Liver (tissue), 7 donors: ENCODE measurements at regions not wholly inside any gene's neighbourhood (a gene's known extent, or its start where the extent isn't known, plus 50 kb on each side); places are given as distances from the start of the nearest gene placed in this dataset.

Source experiments
- DNase-seq: peaks from one replicate; pipeline ENCODE4 v3.0.0-alpha.2; 2017; ENCODE audit warnings: low spot score
- H3K27ac ChIP-seq, 2 donors: one replicate each; pipeline ENCODE4 v1.7.0; 2013; ENCODE audit warnings: inconsistent platforms in 2 of 2, low read length in 2 of 2, control low read depth in 1 of 2, low read depth in 1 of 2, mild to moderate bottlenecking in 1 of 2
- H3K27me3 ChIP-seq, 4 donors: one replicate each; pipeline versions ENCODE4 v1.6.1 to v1.7.0; 2013; ENCODE audit warnings: low read length in 3 of 4, inconsistent platforms in 1 of 4, mild to moderate bottlenecking in 1 of 4, moderate library complexity in 1 of 4; ENCODE audit not compliant: control insufficient read depth in 4 of 4, insufficient read depth in 4 of 4
- H3K36me3 ChIP-seq, 4 donors: one replicate each; pipeline versions ENCODE4 v1.6.1 to v1.7.0; 2013; ENCODE audit warnings: low read length in 3 of 4, mild to moderate bottlenecking in 3 of 4, low read depth in 1 of 4, moderate library complexity in 1 of 4; ENCODE audit not compliant: control insufficient read depth in 4 of 4, insufficient read depth in 3 of 4
- H3K4me1 ChIP-seq, 4 donors: one replicate each; pipeline versions ENCODE4 v1.6.1 to v1.7.0; 2013; ENCODE audit warnings: low read length in 3 of 4, mild to moderate bottlenecking in 3 of 4, moderate library complexity in 1 of 4; ENCODE audit not compliant: control insufficient read depth in 4 of 4, insufficient read depth in 4 of 4
- H3K4me3 ChIP-seq, 3 donors: one replicate each; pipeline versions ENCODE4 v1.6.1 to v1.7.0; 2013; ENCODE audit warnings: low read length in 3 of 3, control low read depth in 1 of 3, low read depth in 1 of 3, mild to moderate bottlenecking in 1 of 3
- H3K9ac ChIP-seq, 2 donors: one replicate each; pipeline ENCODE4 v1.7.0; 2013; ENCODE audit warnings: low read length in 2 of 2, mild to moderate bottlenecking in 2 of 2, moderate library complexity in 2 of 2, control low read depth in 1 of 2, low read depth in 1 of 2
- H3K9me3 ChIP-seq, 4 donors: one replicate each; pipeline versions ENCODE4 v1.6.1 to v1.7.0; 2013; ENCODE audit warnings: low read length in 3 of 4; ENCODE audit not compliant: control insufficient read depth in 4 of 4
- ATF3 ChIP-seq: IDR thresholded peaks from 2 replicates; pipeline ENCODE4 v1.6.1; 2016; ENCODE audit warnings: antibody characterized with exemption
- FOXA2 ChIP-seq: IDR thresholded peaks from 2 replicates; pipeline ENCODE4 v1.6.1; 2016; ENCODE audit warnings: antibody characterized with exemption
- GABPA ChIP-seq, 2 donors: IDR thresholded peaks in 1 of 2; conservative IDR thresholded peaks in 1 of 2; 2 replicates each; pipeline ENCODE4 v1.6.1; 2016; ENCODE audit warnings: antibody characterized with exemption in 2 of 2, mild to moderate bottlenecking in 1 of 2, moderate library complexity in 1 of 2
- HNF4A ChIP-seq, 2 donors: conservative IDR thresholded peaks; 2 replicates each; pipeline ENCODE4 v1.6.1; 2016; ENCODE audit warnings: antibody characterized with exemption in 2 of 2, mild to moderate bottlenecking in 2 of 2
- MAX ChIP-seq: IDR thresholded peaks from 2 replicates; pipeline ENCODE4 v1.6.1; 2016; ENCODE audit warnings: antibody characterized with exemption
- NR2F2 ChIP-seq: IDR thresholded peaks from 2 replicates; pipeline ENCODE4 v1.6.1; 2016; ENCODE audit warnings: antibody characterized with exemption
- REST ChIP-seq: IDR thresholded peaks from 2 replicates; pipeline ENCODE4 v1.6.1; 2016; ENCODE audit warnings: antibody characterized with exemption, mild to moderate bottlenecking
- RXRA ChIP-seq, 2 donors: IDR thresholded peaks; 2 replicates each; pipeline ENCODE4 v1.6.1; 2017 to 2018; ENCODE audit warnings: antibody characterized with exemption in 2 of 2, mild to moderate bottlenecking in 1 of 2
- SP1 ChIP-seq: IDR thresholded peaks from 2 replicates; pipeline ENCODE4 v1.6.1; 2018; ENCODE audit warnings: antibody characterized with exemption, mild to moderate bottlenecking
- TAF1 ChIP-seq: conservative IDR thresholded peaks from 2 replicates; pipeline ENCODE4 v1.6.1; 2016; ENCODE audit warnings: antibody characterized with exemption, mild to moderate bottlenecking
- YY1 ChIP-seq: IDR thresholded peaks from 2 replicates; pipeline ENCODE4 v1.6.1; 2016; ENCODE audit warnings: antibody characterized with exemption, mild to moderate bottlenecking
- ZBTB33 ChIP-seq: IDR thresholded peaks from 2 replicates; pipeline ENCODE4 v1.6.1; 2016; ENCODE audit warnings: antibody characterized with exemption
- WGBS: extraction: QIAGEN DNeasy Blood & Tissue Kit; methylation state at CpG from one replicate; pipeline ENCODE4 v1.1.7; 2013; 5-methylcytosine and 5-hydroxymethylcytosine counted together
- donor health status: healthy.
- donor health status: healthy.
- donor health status: healthy.
- donor health status: healthy.

GRCh38 chr15:35753486-35753885, 207.5 kb upstream of the DPH6 start:
- no peaks in the 10 kb centered on the region for H3K36me3 ChIP-seq
- H3K4me1 ChIP-seq, result peaks cover 5 to 55% (median 43%) of the 10 kb centered on the region in 4 donors
- no peak overlapping the region for H3K27ac ChIP-seq
- 54% methylated on average over 3 of the region's 3 CpGs for WGBS
- H3K9ac ChIP-seq, result no peak overlapping the region
- TF ChIP-seq MAX (no peak), YY1 (peak; percentile 22)
- DNase-seq, result no peak
- no peak overlapping the region for H3K4me3 ChIP-seq
- H3K9me3 ChIP-seq, result no peaks in the 10 kb centered on the region
- no peaks in the 10 kb centered on the region for H3K27me3 ChIP-seq

GRCh38 chr15:35755237-35755802, 209.4 kb upstream of the DPH6 start:
- no peaks in the 10 kb centered on the region for H3K9me3 ChIP-seq
- no peak overlapping the region for H3K4me3 ChIP-seq
- TF ChIP-seq ATF3 (no peak), SP1 (no peak), GABPA (IDR thresholded peaks at IDR 0.05 in 1 of 2, conservative IDR thresholded peaks at IDR 0.05 in 1 of 2) (no peak), NR2F2 (no peak), REST (no peak), TAF1 (no peak), YY1 (no peak)
- 38% methylated on average over 2 of the region's 2 CpGs for WGBS
- no peaks in the 10 kb centered on the region for H3K36me3 ChIP-seq
- no peak overlapping the region for H3K27ac ChIP-seq
- no peak for DNase-seq
- no peaks in the 10 kb centered on the region for H3K27me3 ChIP-seq
- no peak overlapping the region for H3K9ac ChIP-seq
- peaks cover 5 to 55% (median 43%) of the 10 kb centered on the region in 4 donors for H3K4me1 ChIP-seq

- H3K4me1 ChIP-seq, result peaks cover 5 to 55% (median 42%) of the 10 kb centered on the region in 4 donors
- no peaks in the 10 kb centered on the region for H3K27me3 ChIP-seq
- TF ChIP-seq RXRA (IDR thresholded peaks at IDR 0.05), result peak in 1 of 2 donors; percentile 5
- TF ChIP-seq ZBTB33, result no peak
- peak in 1 of 2 donors; percentile 7 for TF ChIP-seq HNF4A (conservative IDR thresholded peaks at IDR 0.05)
- no peak for TF ChIP-seq FOXA2
- no peaks in the 10 kb centered on the region for H3K36me3 ChIP-seq
- no peaks in the 10 kb centered on the region for H3K9me3 ChIP-seq
- H3K9ac ChIP-seq, result no peak overlapping the region
- no peak overlapping the region for H3K4me3 ChIP-seq
- DNase-seq, result no peak
- 45% methylated on average over 3 of the region's 3 CpGs for WGBS
- H3K27ac ChIP-seq, result no peak overlapping the region
Measured at GRCh38 chr15:35756623-35757022, 210.7 kb upstream of the DPH6 start.
